CD4-positive, alpha-beta T cell treated with Interleukin-15 for 1 hour (primary cell): ENCODE measurements at regions not wholly inside any gene's neighbourhood (a gene's known extent, or its start where the extent isn't known, plus 50 kb on each side); places are given as distances from the start of the nearest gene placed in this dataset.

Source experiments
- DNase-seq: peaks from one replicate; pipeline ENCODE4 v3.0.0-alpha.2; 2020

DNA sequence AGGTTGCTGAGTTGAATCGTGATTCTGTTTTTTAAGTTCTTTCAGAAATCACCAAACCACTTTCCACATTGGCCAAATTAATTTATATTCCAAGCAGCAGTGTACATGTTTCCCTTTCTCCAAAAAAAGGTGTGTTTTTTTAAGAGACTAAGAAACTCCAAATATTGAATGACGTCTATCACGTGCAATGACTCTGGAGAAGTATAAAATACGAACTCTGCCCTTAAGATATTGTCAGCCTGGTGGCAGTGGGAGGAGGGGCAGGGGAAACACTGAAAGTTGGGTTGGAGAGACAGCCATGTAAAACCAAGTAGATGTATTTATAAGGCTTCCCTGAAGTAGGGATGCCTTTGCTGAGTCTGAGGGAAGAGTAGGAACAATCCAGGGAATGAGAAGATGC is 50.1 kb upstream of the DHRS4 start:
- DNase-seq: no peak
